Right ventricle myocardium inferior (tissue), 1 donor: ENCODE measurements at regions not wholly inside any gene's neighbourhood (a gene's known extent, or its start where the extent isn't known, plus 50 kb on each side); places are given as distances from the start of the nearest gene placed in this dataset.

Experiments
- ATAC-seq: fragments of 200-7000 bp; cut with Tn5 transposase; one replicate; pipeline ENCODE4 v1.9.1; 2020; ENCODE audit warnings: mild to moderate bottlenecking, moderate library complexity
- DNase-seq: peaks from one replicate; pipeline ENCODE4 v3.0.0; 2021; ENCODE audit errors: missing footprints
- intact Hi-C: fragments of 100-400 bp; cut with DNase I; formaldehyde crosslinking; loops from one replicate; pipeline ENCODE4 v1.11.0; 2022
- donor health status: DM: no; HTN: yes; CAD: no; lungs with severe emphysema.

GRCh38 chr3:194964809-194965208 lies 279.1 kb downstream of the FAM43A start:
- intact Hi-C loops = no loop called here

GRCh38 chr3:194967151-194968117 lies 281.8 kb downstream of the FAM43A start:
- intact Hi-C loops = no loop called here
- ATAC-seq = no peak
- DNase-seq = no peak

More at GRCh38 chr3:194964809-194965208, 279.1 kb downstream of the FAM43A start:
- DNase-seq (no peak), ATAC-seq (no peak)

GRCh38 chr3:194970066-194970465 lies 284.4 kb downstream of the FAM43A start:
- no peak for ATAC-seq
- DNase-seq = no peak
- intact Hi-C loops = no loop called here

GRCh38 chr3:194971009-194971408 lies 285.3 kb downstream of the FAM43A start:
- DNase-seq (no peak), ATAC-seq (no peak)
- intact Hi-C loops = no loop called here

- ATAC-seq (no peak), DNase-seq (no peak)
Observed at GRCh38 chr3:194971965-194972364, 286.3 kb downstream of the FAM43A start.

GRCh38 chr3:194972641-194973040 lies 287.0 kb downstream of the FAM43A start:
- intact Hi-C loops = no loop called here
- DNase-seq = no peak
- ATAC-seq = no peak

More at GRCh38 chr3:194971965-194972364, 286.3 kb downstream of the FAM43A start:
- intact Hi-C loops = no loop called here

- DNase-seq (no peak), ATAC-seq (no peak)
- intact Hi-C loops = no loop called here
Observed at GRCh38 chr3:194973366-194974000, 287.8 kb downstream of the FAM43A start.

- no peak for ATAC-seq
- intact Hi-C loops = no loop called here
- no peak for DNase-seq
Observed at GRCh38 chr3:194974468-194975135, 288.9 kb downstream of the FAM43A start.

GRCh38 chr3:194976049-194976451 lies 290.4 kb downstream of the FAM43A start:
- intact Hi-C loops = no loop called here
- DNase-seq (no peak), ATAC-seq (no peak)

GRCh38 chr3:194976874-194977273 lies 291.2 kb downstream of the FAM43A start:
- intact Hi-C loops = no loop called here
- ATAC-seq = no peak
- DNase-seq = no peak

- DNase-seq = no peak
- intact Hi-C loops = no loop called here
- ATAC-seq = no peak
Observed at GRCh38 chr3:194977356-194977755, 291.7 kb downstream of the FAM43A start.

- intact Hi-C loops = no loop called here
- no peak for ATAC-seq
- DNase-seq = no peak
Observed at GRCh38 chr3:194979173-194979572, 291.8 kb downstream of the XXYLT1 start.

- DNase-seq = no peak
- intact Hi-C loops = loop anchor here (10.0 kb wide), 1 partner anchor 298 kb away; the partner anchor contains the start of gene FAM43A
- no peak for ATAC-seq
Observed at GRCh38 chr3:194982472-194982871, 288.5 kb downstream of the XXYLT1 start.

- DNase-seq (no peak), ATAC-seq (no peak)
- intact Hi-C loops = loop anchor here (10.0 kb wide), 1 partner anchor 298 kb away; the partner anchor contains the start of gene FAM43A
Observed at GRCh38 chr3:194983121-194983520, 287.8 kb downstream of the XXYLT1 start.

- ATAC-seq (no peak), DNase-seq (no peak)
- intact Hi-C loops = loop anchor here (10.0 kb wide), 1 partner anchor 299 kb away; the partner anchor contains the start of gene FAM43A
Observed at GRCh38 chr3:194983620-194984019, 287.3 kb downstream of the XXYLT1 start.

- DNase-seq = no peak
- intact Hi-C loops = loop anchor here (10.0 kb wide), 1 partner anchor 299 kb away; the partner anchor contains the start of gene FAM43A
Observed at GRCh38 chr3:194984066-194984465, 286.9 kb downstream of the XXYLT1 start.

GRCh38 chr3:194984622-194985021 lies 286.3 kb downstream of the XXYLT1 start:
- ATAC-seq (no peak), DNase-seq (no peak)
- intact Hi-C loops = loop anchor here (10.0 kb wide), 1 partner anchor 300 kb away; the partner anchor contains the start of gene FAM43A

More at GRCh38 chr3:194984066-194984465, 286.9 kb downstream of the XXYLT1 start:
- ATAC-seq = no peak

GRCh38 chr3:194985031-194985578 lies 285.9 kb downstream of the XXYLT1 start:
- ATAC-seq = peak; percentile 92
- intact Hi-C loops = loop anchor here (10.0 kb wide), 1 partner anchor 300 kb away; the partner anchor contains the start of gene FAM43A
- DNase-seq = peak; percentile 83
